Epithelial cell of prostate (primary cell): ENCODE measurements at regions not wholly inside any gene's neighbourhood (a gene's known extent, or its start where the extent isn't known, plus 50 kb on each side); places are given as distances from the start of the nearest gene placed in this dataset.
A peak's percentile ranks its signal among the peaks of the same experiment; 100 is the strongest.

ENCODE experiments used
- DNase-seq: peaks from one replicate; pipeline ENCODE4 v3.0.0-alpha.2; 2011; ENCODE audit warnings: low read depth, low spot score
- H3K27ac ChIP-seq: fragments of 450-650 bp; 2 replicates; pipeline ENCODE4 v1.5.1; 2017; ENCODE audit warnings: mild to moderate bottlenecking

GRCh38 chr6:141361559-141361958 is 771.2 kb upstream of the GJE1 start:
- no peak overlapping the region for H3K27ac ChIP-seq
- DNase-seq = no peak

GRCh38 chr6:141359953-141360352 is 772.8 kb upstream of the GJE1 start:
- DNase-seq = no peak
- no peak overlapping the region for H3K27ac ChIP-seq

GRCh38 chr6:141354191-141354955 is 778.4 kb upstream of the GJE1 start:
- no peak overlapping the region for H3K27ac ChIP-seq
- DNase-seq = no peak

- DNase-seq = no peak
Observed at GRCh38 chr6:141351721-141352120, 781.0 kb upstream of the GJE1 start.

GRCh38 chr6:141349710-141350109 is 783.0 kb upstream of the GJE1 start:
- no peak overlapping the region for H3K27ac ChIP-seq
- DNase-seq = no peak

More at GRCh38 chr6:141351721-141352120, 781.0 kb upstream of the GJE1 start:
- no peak overlapping the region for H3K27ac ChIP-seq

GRCh38 chr6:141347906-141348492 is 784.7 kb upstream of the GJE1 start:
- DNase-seq = no peak

GRCh38 chr6:141347086-141347485 is 785.6 kb upstream of the GJE1 start:
- DNase-seq = no peak

More at GRCh38 chr6:141347906-141348492, 784.7 kb upstream of the GJE1 start:
- no peak overlapping the region for H3K27ac ChIP-seq

GRCh38 chr6:141346535-141346934 is 786.2 kb upstream of the GJE1 start:
- DNase-seq = no peak
- H3K27ac ChIP-seq = no peak overlapping the region

More at GRCh38 chr6:141347086-141347485, 785.6 kb upstream of the GJE1 start:
- H3K27ac ChIP-seq = no peak overlapping the region

- no peak overlapping the region for H3K27ac ChIP-seq
- no peak for DNase-seq
Observed at GRCh38 chr6:141337191-141337590, 795.5 kb upstream of the GJE1 start.

- no peak for DNase-seq
- H3K27ac ChIP-seq = no peak overlapping the region
Observed at GRCh38 chr6:141335477-141336273, 797.0 kb upstream of the GJE1 start.

- no peak for DNase-seq
- peak overlapping the region; percentile 68 for H3K27ac ChIP-seq
Observed at GRCh38 chr6:141326925-141327324, 805.8 kb upstream of the GJE1 start.

- peak; percentile 98 for DNase-seq
- peak overlapping the region; percentile 68 for H3K27ac ChIP-seq
Observed at GRCh38 chr6:141326426-141326825, 806.3 kb upstream of the GJE1 start.

GRCh38 chr6:141321493-141322347 is 811.0 kb upstream of the GJE1 start:
- DNase-seq = no peak
- H3K27ac ChIP-seq = no peak overlapping the region

- no peak for DNase-seq
- no peak overlapping the region for H3K27ac ChIP-seq
Observed at GRCh38 chr6:141316236-141316635, 816.5 kb upstream of the GJE1 start.

- H3K27ac ChIP-seq = no peak overlapping the region
- no peak for DNase-seq
Observed at GRCh38 chr6:141313986-141314385, 818.7 kb upstream of the GJE1 start.

- no peak overlapping the region for H3K27ac ChIP-seq
- no peak for DNase-seq
Observed at GRCh38 chr6:141309295-141309694, 823.4 kb upstream of the GJE1 start.

GRCh38 chr6:141307309-141307998 is 825.3 kb upstream of the GJE1 start:
- DNase-seq = no peak
- no peak overlapping the region for H3K27ac ChIP-seq

- H3K27ac ChIP-seq = no peak overlapping the region
- no peak for DNase-seq
Observed at GRCh38 chr6:141303907-141304306, 828.8 kb upstream of the GJE1 start.

- no peak overlapping the region for H3K27ac ChIP-seq
- DNase-seq = no peak
Observed at GRCh38 chr6:141301779-141302178, 830.9 kb upstream of the GJE1 start.
